Activated T-cell treated with anti-CD3 and anti-CD28 coated beads, Interleukin-2, amount 50 U/mL, for 1 hour (primary cell): ENCODE measurements at regions not wholly inside any gene's neighbourhood (a gene's known extent, or its start where the extent isn't known, plus 50 kb on each side); places are given as distances from the start of the nearest gene placed in this dataset.
"Not testable (repeated sequence)": the region's sequence is repeated elsewhere in the genome, so short reads cannot be mapped to it uniquely, and the experiment has no call there.

ENCODE experiments used
- DNase-seq: peaks from one replicate; pipeline ENCODE4 v3.0.0-alpha.2; 2020

GRCh38 chr18:42486271-42486670 lies 531.2 kb downstream of the PIK3C3 start:
- DNase-seq, result no peak

- no peak for DNase-seq
Observed at GRCh38 chr18:42508683-42509296, 553.8 kb downstream of the PIK3C3 start.

- no peak for DNase-seq
Observed at GRCh38 chr18:42509750-42510415, 554.8 kb downstream of the PIK3C3 start.

DNA sequence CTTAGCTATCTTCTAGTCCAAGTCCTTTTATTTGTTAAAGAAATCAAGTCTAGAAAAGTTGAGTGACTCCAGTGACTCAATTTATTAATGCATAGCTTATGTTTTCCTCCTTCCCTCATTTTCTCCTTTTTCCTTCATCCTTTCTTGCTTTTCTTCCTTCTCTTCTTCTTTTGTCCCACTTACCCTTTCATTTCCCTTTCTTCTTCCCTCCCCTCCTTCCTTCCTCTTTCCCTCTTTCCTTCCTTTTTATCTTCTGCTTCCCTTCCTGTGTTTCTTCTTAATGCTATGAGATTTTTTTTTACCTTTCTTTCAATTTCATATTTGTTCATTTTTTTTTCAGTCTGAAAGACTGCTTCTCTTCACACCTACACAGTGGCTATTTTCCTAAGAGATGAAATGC lies 555.5 kb downstream of the PIK3C3 start:
- no peak for DNase-seq

GRCh38 chr18:42513441-42513840 lies 558.4 kb downstream of the PIK3C3 start:
- no peak for DNase-seq

DNA sequence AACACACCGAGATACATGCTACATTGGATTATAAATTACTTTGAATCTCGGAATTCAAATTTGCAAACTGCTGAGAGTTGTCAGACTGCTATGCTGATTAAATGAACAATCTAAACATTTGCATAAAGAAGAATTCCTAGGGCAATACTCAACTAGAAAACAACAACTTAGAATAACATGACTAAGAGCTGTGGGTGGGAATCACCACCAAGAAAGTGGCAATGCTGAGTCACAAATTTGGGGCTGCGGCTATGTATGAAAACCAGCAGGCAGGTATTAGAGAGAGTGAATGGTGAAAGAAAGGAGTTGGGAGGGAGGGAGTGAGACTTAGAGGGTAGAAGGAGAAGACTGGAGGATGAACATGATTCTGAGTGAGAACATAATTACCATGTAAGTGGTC lies 559.5 kb downstream of the PIK3C3 start:
- no peak for DNase-seq

- DNase-seq, result no peak
Observed at GRCh38 chr18:42517896-42518295, 562.9 kb downstream of the PIK3C3 start.

GRCh38 chr18:42518331-42518730 lies 563.3 kb downstream of the PIK3C3 start:
- DNase-seq, result not testable (repeated sequence)

DNA sequence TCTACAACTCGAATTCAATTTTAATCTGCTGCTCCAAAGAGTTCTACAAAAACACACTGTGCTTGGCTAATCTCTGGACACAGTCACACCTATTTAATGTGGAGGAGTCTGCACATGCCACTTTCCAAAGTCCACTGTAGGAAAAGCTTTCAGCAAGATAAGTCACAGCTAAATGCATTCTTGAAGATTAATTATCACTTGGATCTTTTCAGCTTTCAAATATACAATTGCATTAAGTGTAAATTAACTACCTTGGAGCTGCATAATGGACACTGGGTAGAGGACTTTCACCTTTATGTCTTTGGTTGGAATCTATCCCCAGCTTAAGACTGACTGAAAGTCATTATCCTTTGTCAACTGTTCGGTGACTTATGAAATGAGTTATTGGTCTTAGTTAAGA lies 565.1 kb downstream of the PIK3C3 start:
- no peak for DNase-seq

DNA sequence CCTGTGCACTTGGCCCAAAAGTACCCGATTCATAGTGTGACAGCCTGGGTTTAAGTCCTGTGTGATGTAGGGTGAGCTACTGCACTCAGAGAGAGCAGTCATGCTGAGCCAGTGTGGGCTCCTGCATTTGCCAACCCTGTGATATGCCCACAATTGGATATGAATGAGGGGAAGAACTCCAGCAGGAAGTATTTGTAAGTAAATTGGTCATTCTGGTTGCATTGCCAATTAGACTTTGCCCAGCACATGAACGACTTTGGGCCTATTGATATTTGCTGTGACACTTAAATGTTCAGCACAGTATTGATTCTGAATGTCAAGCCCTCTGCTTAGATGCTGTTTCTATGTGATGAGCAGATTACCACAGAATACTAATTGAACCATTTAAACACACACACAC lies 570.9 kb downstream of the PIK3C3 start:
- DNase-seq, result no peak

DNA sequence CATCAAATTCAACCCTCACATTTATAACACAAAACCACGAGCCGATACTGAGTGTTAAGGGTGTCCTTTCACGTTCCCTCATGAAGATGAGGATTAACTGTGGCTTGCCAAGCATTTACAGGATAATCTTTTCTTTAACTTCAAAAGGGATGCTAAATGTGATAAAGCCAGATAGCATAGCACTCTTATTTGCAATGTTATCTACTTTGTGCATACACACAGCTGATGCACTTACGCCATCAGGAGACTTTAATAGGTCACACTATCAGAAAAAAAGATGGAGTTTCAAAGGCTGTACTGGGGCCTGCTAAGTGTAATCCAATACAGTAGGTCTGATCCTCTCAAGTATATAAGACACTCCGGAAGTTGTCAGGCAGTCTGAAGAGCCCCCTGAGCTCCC lies 572.7 kb downstream of the PIK3C3 start:
- DNase-seq, result no peak

DNA sequence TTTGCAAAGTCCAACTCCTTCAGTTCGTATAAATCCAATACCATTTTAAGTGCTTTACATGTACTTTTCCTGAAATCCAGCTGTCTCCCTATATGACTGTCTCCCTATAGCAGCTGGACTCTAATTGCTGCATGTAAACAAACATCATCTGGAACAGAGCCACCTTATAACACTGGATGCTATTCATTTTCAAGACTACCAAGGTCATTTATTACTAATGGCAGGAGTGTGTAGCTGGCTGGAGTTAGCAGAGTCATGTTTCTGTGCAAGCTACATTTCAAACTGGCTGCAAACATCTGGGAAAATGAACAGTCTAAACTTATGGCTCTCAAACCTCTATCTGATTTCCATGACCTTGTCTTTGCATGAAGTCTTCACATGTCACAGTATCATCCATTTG lies 575.2 kb downstream of the PIK3C3 start:
- DNase-seq, result no peak

DNA sequence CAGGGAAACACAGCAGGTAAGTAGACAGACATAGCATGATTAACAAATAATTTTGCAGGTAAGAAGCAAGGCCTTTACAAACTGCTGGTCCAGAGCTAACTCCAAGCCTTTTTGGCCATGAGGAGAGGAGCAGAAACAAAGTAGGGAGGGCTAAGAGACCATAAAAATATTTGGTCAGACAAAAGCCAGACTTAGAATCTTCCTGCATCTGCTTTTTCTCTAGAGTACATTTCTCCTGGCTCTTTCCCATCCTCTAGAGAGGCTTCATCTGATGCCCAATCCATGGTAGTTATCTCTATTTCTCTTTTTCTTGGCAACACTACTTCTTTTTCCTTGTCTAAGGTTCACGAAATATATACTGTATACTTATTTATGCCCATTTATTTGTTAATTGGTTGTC lies 577.1 kb downstream of the PIK3C3 start:
- no peak for DNase-seq

DNA sequence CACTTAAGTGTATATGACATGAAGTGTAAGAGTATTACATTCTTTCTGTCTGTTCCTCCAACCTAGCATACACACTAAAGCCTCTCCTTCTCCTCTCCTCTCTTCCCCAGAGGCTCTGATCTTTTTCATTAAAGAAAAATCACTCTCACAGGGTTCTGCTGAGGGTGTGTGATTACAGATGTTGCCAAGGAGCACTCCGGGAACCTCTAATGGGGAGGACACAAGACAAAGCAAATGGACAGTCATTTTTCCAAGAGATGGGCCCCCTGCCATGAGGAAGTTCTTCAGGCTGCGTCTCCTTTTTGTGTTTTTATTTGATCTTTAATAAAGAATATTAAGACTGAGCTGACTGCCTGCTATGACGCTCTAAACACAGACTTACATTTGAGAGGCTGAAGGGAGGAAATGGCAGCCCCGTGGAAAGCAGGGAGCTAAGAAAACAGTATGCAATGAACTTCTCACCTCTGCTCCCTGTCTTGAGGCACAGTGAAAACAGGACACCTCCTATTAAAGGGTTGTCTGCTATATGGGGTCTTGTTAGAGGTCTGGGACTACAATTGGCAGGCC lies 578.1 kb downstream of the PIK3C3 start:
- DNase-seq, result no peak

- no peak for DNase-seq
Observed at GRCh38 chr18:42533616-42534015, 578.6 kb downstream of the PIK3C3 start.

DNA sequence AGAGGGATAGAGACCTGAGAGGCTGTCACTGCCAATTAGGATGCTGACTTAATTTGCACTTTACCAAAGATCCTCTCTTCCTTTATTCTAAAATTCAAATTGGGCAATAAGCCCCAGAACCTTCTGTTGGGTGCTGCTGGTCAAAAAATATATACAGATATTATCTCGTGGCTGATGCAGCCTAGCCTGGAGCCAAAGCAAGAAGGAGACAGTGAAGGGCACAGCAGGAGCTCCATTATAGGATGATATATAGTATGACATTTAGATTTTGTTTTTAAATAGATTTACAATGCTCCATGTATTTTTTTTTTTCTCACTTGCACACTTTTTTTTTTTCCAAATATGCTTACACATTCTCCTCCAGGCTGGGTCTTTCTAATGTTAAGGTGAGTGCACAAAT lies 579.3 kb downstream of the PIK3C3 start:
- no peak for DNase-seq

GRCh38 chr18:42536442-42536841 lies 579.0 kb downstream of the RIT2 start:
- no peak for DNase-seq

- no peak for DNase-seq
Observed at GRCh38 chr18:42537291-42537690, 578.2 kb downstream of the RIT2 start.

DNA sequence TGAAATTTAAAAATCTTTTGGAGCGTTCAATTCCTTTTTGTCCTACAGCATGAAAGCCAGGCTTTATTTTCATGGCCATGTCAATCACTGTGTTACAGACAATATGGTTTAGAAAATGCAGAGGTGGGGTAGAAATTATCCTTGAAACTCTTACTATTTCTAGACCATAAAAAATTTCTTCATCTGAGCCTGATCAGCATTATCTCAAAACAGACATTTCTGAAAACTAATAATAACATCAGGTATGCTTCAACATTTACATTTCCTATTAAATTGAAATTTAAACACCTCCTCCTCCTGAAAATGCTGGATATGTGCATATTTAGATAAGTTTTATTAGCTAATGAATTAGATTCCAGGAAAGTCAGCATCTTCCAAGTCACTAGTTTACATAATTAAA lies 570.6 kb downstream of the RIT2 start:
- no peak for DNase-seq

DNA sequence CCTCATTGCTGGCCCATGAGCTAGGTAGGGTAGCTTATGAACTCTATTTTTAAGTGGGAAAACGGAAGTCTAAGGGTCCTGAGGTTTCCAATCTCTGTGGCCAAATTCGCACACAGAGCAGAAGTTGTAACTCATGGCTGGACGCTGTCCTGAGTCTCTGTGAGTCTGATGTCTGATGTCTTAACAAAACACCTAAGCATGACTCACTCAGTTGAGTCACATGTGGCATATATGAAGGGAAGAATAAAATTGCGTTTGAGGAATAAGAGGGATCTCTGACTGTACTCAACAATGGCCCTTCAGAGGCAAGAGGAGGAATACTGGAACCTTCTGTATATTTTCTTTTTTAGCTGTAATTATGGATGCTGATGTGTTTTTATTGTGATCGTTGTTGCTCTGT lies 569.7 kb downstream of the RIT2 start:
- no peak for DNase-seq

GRCh38 chr18:42548493-42548892 lies 567.0 kb downstream of the RIT2 start:
- DNase-seq, result no peak

- DNase-seq, result no peak
Observed at GRCh38 chr18:42549596-42549995, 565.9 kb downstream of the RIT2 start.

DNA sequence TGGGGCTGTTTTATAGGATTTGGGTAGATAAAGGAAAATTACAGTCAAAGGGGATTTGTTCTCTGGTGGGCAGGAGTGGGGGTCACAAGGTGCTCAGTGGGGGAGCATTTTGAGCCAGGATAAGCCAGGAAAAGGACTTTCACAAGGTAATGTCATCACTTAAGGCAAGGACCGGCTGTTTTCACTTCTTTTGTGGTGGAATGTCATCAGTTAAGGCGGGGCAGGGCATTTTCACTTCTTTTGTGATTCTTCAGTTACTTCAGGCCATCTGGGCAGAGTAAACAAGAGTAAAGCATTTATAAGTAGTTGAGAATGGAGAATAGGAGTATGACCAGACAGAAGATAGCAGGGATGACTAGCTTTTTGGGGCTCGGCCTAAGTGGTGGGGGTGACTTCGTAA lies 562.9 kb downstream of the RIT2 start:
- not testable (repeated sequence) for DNase-seq

DNA sequence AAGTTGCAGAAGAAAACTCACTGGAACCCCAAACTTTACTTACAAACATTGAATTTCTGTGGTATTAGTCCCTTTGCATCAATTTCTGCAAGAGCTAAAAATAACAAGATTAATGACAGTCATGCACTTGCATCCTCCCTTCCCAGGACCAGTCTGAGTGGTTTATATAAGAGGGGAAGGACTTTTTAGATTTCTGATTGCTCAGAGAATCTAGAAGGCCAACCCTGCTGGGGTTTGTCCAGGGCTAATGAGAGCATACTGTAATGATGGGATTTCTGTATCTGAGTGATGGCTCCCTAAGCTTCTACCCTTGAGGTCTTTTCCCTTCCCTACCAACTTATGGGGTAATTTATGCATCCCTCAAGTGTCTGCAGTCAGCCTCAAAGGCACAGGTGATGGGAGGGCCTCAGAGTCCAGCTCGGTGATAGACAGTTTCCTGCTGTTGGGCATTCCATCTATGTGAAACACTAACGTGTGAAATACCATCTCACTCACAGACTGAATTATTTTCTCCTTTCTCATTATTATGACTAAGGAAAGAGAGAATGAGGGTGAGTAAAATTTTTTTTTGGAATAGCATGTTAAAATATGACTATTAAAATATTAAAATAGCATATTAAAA lies 556.3 kb downstream of the RIT2 start:
- no peak for DNase-seq
